HG02938 (cell line): ENCODE measurements at regions not wholly inside any gene's neighbourhood (a gene's known extent, or its start where the extent isn't known, plus 50 kb on each side); places are given as distances from the start of the nearest gene placed in this dataset.
A peak's percentile ranks its signal among the peaks of the same experiment; 100 is the strongest.
"Not testable (repeated sequence)": the region's sequence is repeated elsewhere in the genome, so short reads cannot be mapped to it uniquely, and the experiment has no call there.

ENCODE experiments used
- ATAC-seq: cut with Tn5 transposase; IDR thresholded peaks from one replicate; pipeline ENCODE4 v1.9.1; 2021; ENCODE audit warnings: mild to moderate bottlenecking, moderate library complexity; ENCODE audit not compliant: unreplicated experiment

DNA sequence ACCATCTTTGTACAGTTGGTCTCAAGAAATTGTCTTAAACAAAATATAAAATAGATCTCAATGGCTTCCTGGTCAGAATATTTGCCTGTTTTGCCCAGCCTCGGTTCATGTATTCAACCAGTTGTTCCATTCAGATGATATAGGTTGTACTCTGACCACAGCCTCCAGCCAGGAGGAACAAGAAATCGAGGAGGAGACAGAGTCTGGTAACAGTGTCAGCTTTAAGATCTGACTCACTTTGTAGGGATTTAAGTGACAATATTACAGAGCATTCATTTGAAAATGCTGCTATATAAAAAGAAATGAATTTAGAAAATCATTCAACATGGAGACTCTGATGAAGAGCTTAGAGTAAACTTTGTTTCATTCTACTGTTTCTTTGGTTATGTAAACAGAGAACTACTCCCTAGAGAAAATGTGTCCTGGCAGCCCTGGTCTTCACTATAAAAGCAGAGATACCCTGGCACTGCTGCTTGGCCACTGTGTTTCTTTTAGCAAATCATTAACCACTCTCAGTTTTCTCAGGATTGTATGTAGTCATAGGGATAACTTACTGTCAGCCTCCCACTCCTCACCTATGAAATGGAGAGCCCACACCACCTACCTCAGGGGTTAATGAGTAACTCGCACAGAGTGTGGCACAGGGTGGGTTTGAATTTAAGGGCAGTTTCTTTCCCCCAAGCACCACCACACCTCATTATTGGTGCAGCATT, 53.5 kb downstream of the PAGE2 start:
- ATAC-seq: no peak

DNA sequence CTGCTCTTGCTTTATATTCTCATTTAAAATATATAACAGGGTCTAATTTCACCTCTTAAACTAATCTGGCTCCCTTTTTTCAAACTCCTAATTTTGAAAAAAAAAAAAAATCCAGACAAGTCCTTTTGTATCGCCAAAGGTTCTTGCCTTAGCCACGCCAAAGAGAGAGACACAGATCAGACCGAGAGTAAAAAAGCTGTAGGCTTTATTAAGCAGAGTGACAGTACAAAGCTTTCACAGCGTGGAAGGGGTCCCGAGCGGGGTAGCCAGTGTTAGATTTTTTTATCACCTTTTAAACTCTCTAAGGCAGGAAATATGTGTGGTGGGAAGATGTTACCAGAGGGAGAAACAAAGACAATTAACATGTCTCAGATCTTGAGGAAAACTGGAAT, 54.1 kb downstream of the PAGE2 start:
- ATAC-seq: no peak

DNA sequence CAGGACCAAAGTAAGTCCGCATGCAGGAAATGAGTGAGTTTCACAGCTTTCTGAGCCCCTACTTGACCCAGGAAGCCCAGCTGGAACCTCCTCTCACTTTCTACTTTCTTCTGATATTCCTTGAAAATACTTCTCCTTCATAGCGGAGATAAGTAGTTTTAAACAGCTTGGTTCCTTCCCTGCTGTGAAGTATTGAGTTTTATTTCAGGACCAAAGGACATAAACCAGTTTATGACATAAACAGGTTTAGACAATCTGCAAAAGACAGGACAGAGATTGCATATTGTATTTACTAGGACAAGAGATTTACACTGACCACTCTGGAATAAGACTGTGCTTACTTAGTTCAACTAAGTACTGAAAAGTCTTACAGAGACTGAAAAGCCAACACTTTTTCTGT, 54.8 kb downstream of the PAGE2 start:
- ATAC-seq: no peak

DNA sequence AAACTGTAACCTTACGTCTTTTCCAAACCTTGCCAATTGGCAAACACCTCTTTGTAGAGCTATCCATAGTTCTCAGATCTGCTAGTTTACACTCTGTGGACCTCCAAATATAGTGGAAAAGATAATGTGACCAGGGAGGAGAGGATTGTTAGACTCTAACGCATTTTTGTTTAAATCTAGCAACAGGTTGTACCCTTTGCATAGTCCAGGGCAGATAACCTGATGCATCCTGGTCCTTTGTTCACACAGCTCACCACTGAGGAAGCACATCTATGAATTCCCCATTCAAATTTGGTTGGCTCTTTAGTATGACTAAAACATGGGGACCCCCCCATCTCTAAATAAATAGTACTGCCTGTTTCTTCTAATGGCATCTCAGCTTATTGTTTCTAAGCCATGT, 55.9 kb downstream of the PAGE2 start:
- ATAC-seq: no peak

DNA sequence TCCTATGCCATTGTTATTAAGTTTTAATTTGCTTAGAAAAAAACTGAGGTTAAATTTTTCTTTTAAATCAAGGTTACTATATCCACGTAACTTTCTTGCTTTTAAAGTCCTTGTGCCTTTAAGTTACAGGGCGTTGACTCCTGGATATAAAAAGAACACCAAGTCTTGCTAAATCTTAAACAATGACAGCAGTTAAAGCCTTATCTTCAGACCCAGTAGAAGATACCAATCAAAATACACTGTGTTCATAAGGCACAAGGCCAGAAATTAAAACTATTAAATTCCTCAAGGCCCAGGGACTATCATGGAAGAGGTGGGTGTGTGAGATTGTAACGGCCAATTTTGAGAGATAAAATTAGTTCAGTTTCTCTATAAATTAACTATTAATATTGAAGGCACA, 60.4 kb downstream of the PAGE2 start:
- no peak for ATAC-seq

DNA sequence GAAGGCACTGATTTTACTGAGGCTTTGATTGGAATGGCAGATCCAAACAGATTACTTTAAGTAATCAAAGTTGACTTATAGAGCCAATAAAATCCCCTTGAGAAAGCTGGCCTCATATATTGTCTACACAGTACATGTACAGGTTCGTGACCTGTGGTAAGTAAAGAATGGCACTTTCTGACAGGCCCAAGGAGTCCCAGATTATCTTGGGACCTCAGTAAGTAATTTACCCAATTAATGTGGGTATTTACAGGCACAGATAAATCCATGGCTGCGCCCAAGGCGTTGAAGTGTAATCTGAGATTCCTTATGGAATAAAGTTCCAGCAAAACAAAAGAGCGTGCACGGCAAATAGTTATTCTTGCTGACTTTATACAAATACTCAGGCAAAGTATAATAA, 62.4 kb downstream of the PAGE2 start:
- ATAC-seq: no peak

DNA sequence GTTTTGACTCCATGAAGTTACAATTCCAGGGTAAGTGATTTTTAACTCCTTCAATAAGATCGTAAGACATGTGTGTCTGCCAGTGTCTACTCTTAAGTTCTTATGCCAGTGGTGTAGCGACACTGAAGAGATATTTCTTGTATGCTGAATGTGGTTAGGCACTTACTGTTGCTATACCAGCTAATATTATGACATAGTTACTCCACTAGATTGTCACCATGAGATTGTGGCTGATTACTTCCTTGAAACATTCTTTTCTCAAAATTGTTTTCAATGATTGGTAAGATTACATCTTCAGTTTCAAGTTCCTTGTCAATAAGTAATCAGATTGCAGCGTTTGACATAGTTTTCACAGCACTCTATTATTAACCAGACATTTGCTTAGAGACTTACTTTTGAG, 60.6 kb upstream of the PAGE5 start:
- no peak for ATAC-seq

DNA sequence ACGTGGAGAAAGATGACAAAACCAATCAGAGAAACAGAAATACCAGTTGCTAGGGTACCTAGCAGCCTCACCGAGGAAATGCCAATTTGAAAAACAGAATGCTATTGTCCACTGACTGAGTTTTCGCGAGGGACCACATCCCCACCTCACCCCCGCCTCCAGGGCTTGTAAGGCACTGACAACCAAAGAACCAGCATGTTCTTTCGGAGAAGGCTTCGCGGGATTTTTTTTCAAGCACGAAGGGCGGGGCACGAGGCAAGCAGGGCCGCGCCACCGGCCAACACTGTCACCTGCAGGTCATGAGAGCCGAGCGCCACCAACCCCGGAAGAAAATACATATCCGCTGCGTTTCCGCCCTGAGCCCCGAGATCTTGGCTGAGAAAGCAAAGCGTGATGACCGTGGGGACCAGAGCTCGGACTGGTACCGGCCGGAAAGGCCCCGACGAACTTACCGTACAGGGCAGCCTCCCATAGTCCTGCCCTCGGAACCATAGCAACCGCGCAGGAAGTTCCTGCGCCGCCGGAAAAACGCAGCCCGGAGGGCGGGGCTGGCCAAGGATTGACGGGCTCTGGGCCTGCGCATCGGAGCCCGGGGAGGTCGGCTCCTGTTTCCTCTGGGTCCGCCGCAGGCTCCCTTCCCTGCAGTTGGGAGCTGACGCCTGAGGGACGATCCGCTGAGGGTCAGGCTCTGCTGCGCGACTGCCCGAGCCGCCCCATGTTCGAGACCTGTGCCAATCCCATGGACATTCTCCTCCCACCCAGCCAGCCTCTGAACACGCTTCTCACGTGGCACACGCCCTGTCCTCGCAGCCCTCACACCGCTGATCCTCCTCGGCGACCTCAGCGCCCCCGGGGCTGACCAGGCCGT, 59.2 kb upstream of the PAGE5 start:
- peak; percentile 85 for ATAC-seq

DNA sequence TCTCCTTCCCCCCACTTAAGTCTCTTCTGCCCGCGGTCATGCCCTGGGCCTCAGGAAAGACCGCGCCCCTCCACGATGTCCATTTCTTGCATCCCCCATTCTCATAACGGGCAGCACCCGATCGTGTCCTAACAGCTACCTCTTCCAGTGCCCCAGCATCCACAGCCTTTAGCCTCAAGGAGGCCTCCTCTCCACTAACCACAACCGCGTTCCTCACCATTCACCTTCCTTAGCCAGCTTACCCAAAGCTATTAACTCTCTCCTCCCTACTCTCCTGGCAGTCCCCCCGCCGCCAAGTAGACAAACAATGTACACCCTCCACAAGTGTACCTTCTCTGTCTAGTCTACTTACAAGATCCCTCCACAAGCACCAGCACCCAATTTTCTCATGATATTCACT, 58.6 kb upstream of the PAGE5 start:
- ATAC-seq: no peak

DNA sequence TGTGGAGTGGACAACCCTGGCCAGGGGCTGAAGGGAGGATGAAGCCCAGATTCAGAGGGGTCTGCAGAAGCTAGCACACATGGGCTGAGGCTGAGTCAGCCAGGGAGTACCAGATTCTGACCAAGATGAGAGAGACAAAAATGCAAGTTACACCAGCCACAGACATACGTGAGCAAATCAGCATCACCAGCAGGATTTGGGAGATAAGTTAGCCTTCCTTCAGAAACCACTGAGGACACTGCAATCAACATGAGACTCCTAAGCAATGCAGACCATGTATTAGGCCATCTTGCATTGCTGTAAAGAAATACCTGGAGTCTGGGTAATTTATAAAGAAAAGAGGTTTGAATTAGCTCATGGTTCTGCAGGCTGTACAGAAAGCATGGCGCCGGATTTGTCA, 57.0 kb upstream of the PAGE5 start:
- ATAC-seq: no peak

DNA sequence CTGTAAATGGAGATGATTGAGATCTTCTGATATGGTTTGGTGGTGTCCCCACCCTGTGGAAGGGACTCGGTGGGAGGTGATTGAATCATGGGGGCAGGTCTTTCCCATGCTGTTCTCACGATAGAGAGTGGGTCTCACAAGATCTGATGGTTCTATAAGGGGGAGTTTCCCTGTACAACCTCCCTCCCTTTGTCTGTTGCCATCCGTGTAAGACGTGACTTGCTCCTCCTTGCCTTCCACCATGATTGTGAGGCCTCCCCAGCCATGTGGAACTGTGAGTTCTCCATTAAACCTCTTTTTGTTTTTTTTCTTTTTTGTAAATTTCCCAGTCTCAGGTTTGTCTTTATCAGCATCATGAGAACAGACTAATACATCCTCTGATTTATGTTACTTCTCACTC, 55.1 kb upstream of the PAGE5 start:
- not testable (repeated sequence) for ATAC-seq

DNA sequence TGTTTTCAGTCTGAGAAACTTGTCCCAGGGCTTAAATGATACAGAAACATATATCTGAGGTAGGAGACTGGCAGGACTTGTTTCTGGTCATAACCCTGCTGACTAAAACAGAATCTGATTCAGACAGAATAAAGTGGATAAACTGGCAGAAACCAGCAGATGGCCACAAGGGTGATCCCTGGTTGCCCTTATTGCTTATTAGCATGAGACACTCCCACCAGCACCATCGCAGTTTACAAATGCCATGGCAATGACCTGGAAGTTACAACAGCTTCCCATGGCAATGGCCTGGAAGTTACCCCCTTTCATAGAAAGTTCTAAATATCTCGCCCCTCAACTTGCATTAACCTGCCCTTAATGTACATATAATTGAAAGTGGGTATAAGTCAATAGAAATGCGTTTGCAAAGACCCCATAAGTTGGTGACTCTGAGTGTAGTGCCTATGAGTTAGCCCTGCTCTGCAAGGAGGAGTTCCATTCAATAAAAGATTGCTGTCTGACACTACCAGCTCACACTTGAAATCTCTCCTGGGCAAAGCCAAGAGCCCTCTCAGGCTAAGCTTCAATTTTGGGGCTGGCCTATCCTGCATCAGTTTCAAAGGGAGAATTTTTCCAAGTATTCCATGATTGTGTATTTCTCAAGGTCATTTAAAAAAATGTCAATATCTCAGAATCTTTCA, 52.9 kb upstream of the PAGE5 start:
- no peak for ATAC-seq

DNA sequence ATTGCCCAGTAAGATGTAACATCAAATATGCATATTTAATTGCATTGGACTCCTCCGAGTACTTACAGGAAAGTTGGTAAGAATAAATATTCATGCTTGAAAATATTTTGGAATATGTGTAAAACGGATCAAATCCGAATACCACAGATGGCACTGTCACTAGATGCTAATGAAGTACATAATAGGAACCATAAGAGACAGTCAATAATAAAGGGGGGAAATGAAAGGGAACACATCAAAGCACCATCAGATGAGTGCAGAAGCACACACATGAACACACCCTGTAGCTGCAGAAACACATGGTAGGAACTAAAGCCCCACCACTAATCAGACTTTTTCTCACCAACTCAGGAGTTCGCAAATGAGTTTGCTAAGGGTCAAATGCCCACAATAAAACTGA, 52.2 kb upstream of the PAGE5 start:
- no peak for ATAC-seq

DNA sequence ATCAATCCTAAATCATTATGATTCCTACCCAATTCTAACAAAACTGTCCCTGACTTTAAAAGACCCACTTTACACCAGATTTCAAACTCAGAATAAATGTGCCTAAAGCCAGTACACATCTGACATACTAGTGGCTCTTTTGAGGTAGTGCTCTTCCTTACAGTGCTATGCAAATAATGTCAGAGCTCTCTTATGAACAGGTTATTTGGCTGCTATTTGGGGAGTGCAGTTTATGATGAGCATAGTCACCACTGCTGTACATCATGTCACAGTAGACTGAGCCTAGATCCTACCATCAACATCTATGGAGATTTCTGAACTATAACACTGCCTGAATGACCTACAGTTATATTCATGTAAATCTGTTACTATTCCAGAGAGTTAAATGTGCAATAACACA, 50.4 kb upstream of the PAGE5 start:
- peak; percentile 80 for ATAC-seq
